CD14-positive monocyte (primary cell): ENCODE measurements at regions not wholly inside any gene's neighbourhood (a gene's known extent, or its start where the extent isn't known, plus 50 kb on each side); places are given as distances from the start of the nearest gene placed in this dataset.

Experiments
- DNase-seq, 3 donors: peaks; one replicate each; pipeline ENCODE4 v3.0.0-alpha.2; 2011 to 2022
- H2AFZ ChIP-seq: 2 replicates; pipeline ENCODE4 v1.6.0; 2012; ENCODE audit warnings: mild to moderate bottlenecking, low read depth, low read length, inconsistent platforms; ENCODE audit not compliant: insufficient read depth, poor library complexity, severe bottlenecking
- H3K27ac ChIP-seq, 2 donors: 1 replicate in 1 of 2; 2 replicates in 1 of 2; pipeline ENCODE4 v1.5.1; 2012 to 2013; ENCODE audit warnings: low read length in 2 of 2, control low read depth in 1 of 2, inconsistent platforms in 1 of 2, low read depth in 1 of 2, mild to moderate bottlenecking in 1 of 2
- H3K27me3 ChIP-seq, 2 donors: one replicate each; pipeline versions ENCODE4 v1.6.0 to v1.6.1; 2011 to 2013; ENCODE audit warnings: low read length in 2 of 2; ENCODE audit not compliant: control insufficient read depth in 2 of 2, insufficient read depth in 2 of 2
- H3K36me3 ChIP-seq, 2 donors: replicated peaks in 1 of 2; 1 replicate in 1 of 2; 2 replicates in 1 of 2; pipeline versions ENCODE4 v1.5.1 to v1.6.1; 2012 to 2013; ENCODE audit warnings: low read length in 2 of 2, control low read depth in 1 of 2, inconsistent platforms in 1 of 2, mild to moderate bottlenecking in 1 of 2; ENCODE audit not compliant: insufficient read depth in 2 of 2, control insufficient read depth in 1 of 2
- H3K4me1 ChIP-seq, 2 donors: 1 replicate in 1 of 2; 2 replicates in 1 of 2; pipeline versions ENCODE4 v1.5.1 to v1.6.1; 2012 to 2013; ENCODE audit warnings: low read length in 2 of 2, control low read depth in 1 of 2, inconsistent platforms in 1 of 2, mild to moderate bottlenecking in 1 of 2, moderate library complexity in 1 of 2; ENCODE audit not compliant: insufficient read depth in 2 of 2, control insufficient read depth in 1 of 2
- H3K4me2 ChIP-seq: replicated peaks from 2 replicates; pipeline ENCODE3; 2012; ENCODE audit warnings: low read length, moderate library complexity, mild to moderate bottlenecking; ENCODE audit not compliant: poor library complexity, severe bottlenecking; ENCODE audit errors: extremely low read depth
- H3K4me3 ChIP-seq, 3 experiments: fragments of 200-600 bp in 1 of 3; sonication (generic) in 1 of 3; replicated peaks in 1 of 3; 1 replicate in 2 of 3; 2 replicates in 1 of 3; pipeline ENCODE4 v1.5.1; 2011 to 2013; ENCODE audit warnings: low read length in 3 of 3, mild to moderate bottlenecking in 3 of 3, control low read depth in 2 of 3, low read depth in 2 of 3, inconsistent platforms in 1 of 3, moderate library complexity in 1 of 3
- H3K79me2 ChIP-seq: 2 replicates; pipeline ENCODE4 v1.6.0; 2012; ENCODE audit warnings: mild to moderate bottlenecking, control low read depth, inconsistent platforms, low read length, moderate library complexity; ENCODE audit not compliant: insufficient read depth
- H3K9ac ChIP-seq: 2 replicates; pipeline ENCODE4 v1.6.0; 2017; ENCODE audit warnings: low read length, mild to moderate bottlenecking; ENCODE audit not compliant: insufficient read depth, poor library complexity, severe bottlenecking
- H3K9me3 ChIP-seq, 2 donors: replicated peaks in 1 of 2; 1 replicate in 1 of 2; 2 replicates in 1 of 2; pipeline versions ENCODE4 v1.5.1 to v1.6.1; 2012 to 2013; ENCODE audit warnings: low read length in 2 of 2, control low read depth in 1 of 2; ENCODE audit not compliant: control insufficient read depth in 1 of 2, insufficient read depth in 1 of 2
- H4K20me1 ChIP-seq: 2 replicates; pipeline ENCODE4 v1.6.0; 2012; ENCODE audit warnings: mild to moderate bottlenecking, low read length, control low read depth, moderate library complexity; ENCODE audit not compliant: insufficient read depth
- H3K27ac Mint-ChIP-seq, 7 donors: one replicate each; pipeline ENCODE4 v1.8.0; 2020; ENCODE audit warnings: mild to moderate bottlenecking in 7 of 7, mixed read lengths in 7 of 7, moderate library complexity in 6 of 7, inconsistent platforms in 2 of 7
- H3K27me3 Mint-ChIP-seq, 3 donors: one replicate each; pipeline ENCODE4 v1.8.0; 2021 to 2022; ENCODE audit warnings: low read depth in 3 of 3, mild to moderate bottlenecking in 3 of 3, mixed read lengths in 3 of 3, moderate library complexity in 3 of 3, inconsistent platforms in 1 of 3
- H3K36me3 Mint-ChIP-seq, 2 donors: one replicate each; pipeline ENCODE4 v1.8.0; 2020; ENCODE audit warnings: mixed read lengths in 2 of 2, inconsistent platforms in 1 of 2, mild to moderate bottlenecking in 1 of 2
- H3K4me1 Mint-ChIP-seq: one replicate; pipeline ENCODE4 v1.8.0; 2020; ENCODE audit warnings: mild to moderate bottlenecking, mixed read lengths
- H3K4me3 Mint-ChIP-seq, 2 donors: one replicate each; pipeline ENCODE4 v1.8.0; 2020; ENCODE audit warnings: mild to moderate bottlenecking in 2 of 2, mixed read lengths in 2 of 2, moderate library complexity in 1 of 2
- H3K9me3 Mint-ChIP-seq, 7 donors: one replicate each; pipeline ENCODE4 v1.8.0; 2020 to 2022; ENCODE audit warnings: mixed read lengths in 7 of 7, mild to moderate bottlenecking in 6 of 7, moderate library complexity in 6 of 7, inconsistent platforms in 2 of 7
- WGBS: methylation state at CpG from one replicate; pipeline ENCODE4 v1.1.5; 2013; ENCODE audit warnings: missing lambda C conversion rate; ENCODE audit not compliant: insufficient coverage; 5-methylcytosine and 5-hydroxymethylcytosine counted together
- intact Hi-C, 2 donors: fragments of 100-400 bp; cut with micrococcal nuclease; formaldehyde crosslinking; loops; one replicate each; pipeline versions ENCODE4 v1.15.0 to v1.15.1; 2023
- TF ChIP-seq, protein P1 (sequence below): fragments of 200-600 bp; IDR thresholded peaks from one replicate; pipeline ENCODE4 v1.8.0; 2022; ENCODE audit warnings: antibody characterized with exemption, mild to moderate bottlenecking

GRCh38 chr16:6160303-6160702 is 1062.7 kb upstream of the EEF2KMT start:
- Mint-ChIP-seq H3K36me3 (no peaks in the 10 kb centered on the region), H3K9me3 (peaks cover 0 to 7% (median 0%) of the 10 kb centered on the region in 7 donors), H3K4me3 (no peak overlapping the region), H3K27ac (no peak overlapping the region), H3K27me3 (peaks cover 0 to 2% (median 0%) of the 10 kb centered on the region in 3 donors), H3K4me1 (no peaks in the 10 kb centered on the region)
- Histone ChIP-seq H3K4me1 (no peaks in the 10 kb centered on the region), H3K27ac (no peak overlapping the region), H2AFZ (no peak overlapping the region), H3K4me2 (no peak overlapping the region), H4K20me1 (no peaks in the 10 kb centered on the region), H3K9me3 (no peaks in the 10 kb centered on the region), H3K27me3 (no peaks in the 10 kb centered on the region), H3K4me3 (no peak overlapping the region), H3K79me2 (no peaks in the 10 kb centered on the region), H3K36me3 (no peaks in the 10 kb centered on the region), H3K9ac (no peak overlapping the region)
- DNase-seq: no peak
- intact Hi-C loops: no loop called here
- TF ChIP-seq, protein P1, sequence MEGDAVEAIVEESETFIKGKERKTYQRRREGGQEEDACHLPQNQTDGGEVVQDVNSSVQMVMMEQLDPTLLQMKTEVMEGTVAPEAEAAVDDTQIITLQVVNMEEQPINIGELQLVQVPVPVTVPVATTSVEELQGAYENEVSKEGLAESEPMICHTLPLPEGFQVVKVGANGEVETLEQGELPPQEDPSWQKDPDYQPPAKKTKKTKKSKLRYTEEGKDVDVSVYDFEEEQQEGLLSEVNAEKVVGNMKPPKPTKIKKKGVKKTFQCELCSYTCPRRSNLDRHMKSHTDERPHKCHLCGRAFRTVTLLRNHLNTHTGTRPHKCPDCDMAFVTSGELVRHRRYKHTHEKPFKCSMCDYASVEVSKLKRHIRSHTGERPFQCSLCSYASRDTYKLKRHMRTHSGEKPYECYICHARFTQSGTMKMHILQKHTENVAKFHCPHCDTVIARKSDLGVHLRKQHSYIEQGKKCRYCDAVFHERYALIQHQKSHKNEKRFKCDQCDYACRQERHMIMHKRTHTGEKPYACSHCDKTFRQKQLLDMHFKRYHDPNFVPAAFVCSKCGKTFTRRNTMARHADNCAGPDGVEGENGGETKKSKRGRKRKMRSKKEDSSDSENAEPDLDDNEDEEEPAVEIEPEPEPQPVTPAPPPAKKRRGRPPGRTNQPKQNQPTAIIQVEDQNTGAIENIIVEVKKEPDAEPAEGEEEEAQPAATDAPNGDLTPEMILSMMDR: no peak
- WGBS: 83% methylated on average over 2 of the region's 3 CpGs

- TF ChIP-seq, protein P1: no peak
- no peak overlapping the region for H3K4me3 ChIP-seq
- H3K27me3 ChIP-seq: no peaks in the 10 kb centered on the region
- peaks cover 0 to 2% (median 2%) of the 10 kb centered on the region in 3 donors for H3K27me3 Mint-ChIP-seq
- intact Hi-C loops: no loop called here
- H3K4me3 Mint-ChIP-seq: no peak overlapping the region
- WGBS: 96% methylated on average over 4 of the region's 4 CpGs
- no peaks in the 10 kb centered on the region for H3K4me1 Mint-ChIP-seq
- no peaks in the 10 kb centered on the region for H3K36me3 ChIP-seq
- H2AFZ ChIP-seq: no peak overlapping the region
- H3K36me3 Mint-ChIP-seq: no peaks in the 10 kb centered on the region
- no peak overlapping the region for H3K27ac ChIP-seq
- H3K9me3 Mint-ChIP-seq: peaks cover 0 to 7% (median 0%) of the 10 kb centered on the region in 7 donors
- H3K9me3 ChIP-seq: no peaks in the 10 kb centered on the region
- no peak overlapping the region for H3K27ac Mint-ChIP-seq
- H4K20me1 ChIP-seq: no peaks in the 10 kb centered on the region
- H3K4me1 ChIP-seq: no peaks in the 10 kb centered on the region
- no peak overlapping the region for H3K9ac ChIP-seq
- DNase-seq: no peak
- no peak overlapping the region for H3K4me2 ChIP-seq
- no peaks in the 10 kb centered on the region for H3K79me2 ChIP-seq
These were observed 1060.2 kb upstream of the EEF2KMT start for GRCh38 chr16:6157806-6158205.
